ENCODE measurements at regions not wholly inside any gene's neighbourhood (a gene's known extent, or its start where the extent isn't known, plus 50 kb on each side); places are given as distances from the start of the nearest gene placed in this dataset.
A peak's percentile ranks its signal among the peaks of the same experiment; 100 is the strongest.
"Not testable (repeated sequence)": the region's sequence is repeated elsewhere in the genome, so short reads cannot be mapped to it uniquely, and the experiment has no call there.

GRCh38 chr15:96869122-96869521, 538.6 kb downstream of the NR2F2 start:
- no peak for DNase-seq (ENCODE audit: low read depth, low spot score)
- in situ Hi-C loops (cut with HindIII; ENCODE audit: low pct_unique_long_range_greater_than_20kb, low sequenced_read_pairs), result no loop called here

DNA sequence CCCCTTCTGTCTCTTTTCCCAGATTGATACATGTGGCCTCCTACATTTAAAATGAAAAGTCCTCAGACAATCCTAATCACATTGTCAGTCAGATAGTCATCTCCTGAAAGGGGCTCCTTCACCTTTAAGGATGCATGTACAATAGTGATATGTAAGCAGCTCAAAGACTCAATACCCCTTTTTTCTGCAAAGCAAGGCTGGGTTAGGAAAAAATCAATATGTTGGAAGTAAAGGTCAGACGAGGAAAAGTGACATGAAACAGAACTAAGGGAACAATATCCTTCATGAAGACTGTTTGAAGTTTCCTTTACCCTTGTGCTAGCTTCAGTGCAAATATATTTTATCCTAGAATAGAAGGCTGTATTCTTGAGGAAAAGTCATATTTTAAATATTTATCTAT, 539.3 kb downstream of the NR2F2 start:
- in situ Hi-C loops (cut with HindIII; ENCODE audit: low pct_unique_long_range_greater_than_20kb, low sequenced_read_pairs), result no loop called here

GRCh38 chr15:96870580-96870979, 540.1 kb downstream of the NR2F2 start:
- no peak for DNase-seq (ENCODE audit: low read depth, low spot score)
- in situ Hi-C loops (cut with HindIII; ENCODE audit: low pct_unique_long_range_greater_than_20kb, low sequenced_read_pairs), result no loop called here

More for the DNA sequence above, 539.3 kb downstream of the NR2F2 start:
- no peak for DNase-seq (ENCODE audit: low read depth, low spot score)

DNA sequence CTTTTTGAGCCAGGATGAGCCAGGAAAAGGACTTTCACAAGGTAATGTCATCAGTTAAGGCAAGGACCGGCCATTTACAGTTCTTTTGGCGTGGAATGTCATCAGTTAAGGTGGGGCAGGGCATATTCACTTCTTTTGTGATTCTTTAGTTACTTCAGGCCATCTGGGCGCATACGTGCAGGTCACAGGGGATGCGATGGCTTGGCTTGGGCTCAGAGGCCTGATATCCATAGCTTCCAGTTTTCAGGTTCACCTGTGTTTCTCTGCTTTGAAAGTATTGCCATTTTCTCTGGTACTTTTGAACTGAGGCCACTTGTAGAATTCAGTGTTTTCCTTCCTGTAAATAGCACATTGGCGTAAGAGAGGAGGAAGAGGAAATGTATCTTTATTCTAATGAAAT, 546.9 kb downstream of the NR2F2 start:
- in situ Hi-C loops (cut with HindIII; ENCODE audit: low pct_unique_long_range_greater_than_20kb, low sequenced_read_pairs); DNase-seq (ENCODE audit: low read depth, low spot score): not testable (repeated sequence)

- in situ Hi-C loops (cut with HindIII; ENCODE audit: low pct_unique_long_range_greater_than_20kb, low sequenced_read_pairs), result no loop called here
- no peak for DNase-seq (ENCODE audit: low read depth, low spot score)
Observed at GRCh38 chr15:96878129-96878528, 547.6 kb downstream of the NR2F2 start.

- DNase-seq (ENCODE audit: low read depth, low spot score), result no peak
- in situ Hi-C loops (cut with HindIII; ENCODE audit: low pct_unique_long_range_greater_than_20kb, low sequenced_read_pairs), result no loop called here
Observed at GRCh38 chr15:96882121-96882772, 551.7 kb downstream of the NR2F2 start.

GRCh38 chr15:96887730-96888129, 557.2 kb downstream of the NR2F2 start:
- DNase-seq (ENCODE audit: low read depth, low spot score), result no peak
- in situ Hi-C loops (cut with HindIII; ENCODE audit: low pct_unique_long_range_greater_than_20kb, low sequenced_read_pairs), result no loop called here

GRCh38 chr15:96888764-96889163, 558.3 kb downstream of the NR2F2 start:
- DNase-seq (ENCODE audit: low read depth, low spot score), result no peak
- in situ Hi-C loops (cut with HindIII; ENCODE audit: low pct_unique_long_range_greater_than_20kb, low sequenced_read_pairs), result no loop called here

DNA sequence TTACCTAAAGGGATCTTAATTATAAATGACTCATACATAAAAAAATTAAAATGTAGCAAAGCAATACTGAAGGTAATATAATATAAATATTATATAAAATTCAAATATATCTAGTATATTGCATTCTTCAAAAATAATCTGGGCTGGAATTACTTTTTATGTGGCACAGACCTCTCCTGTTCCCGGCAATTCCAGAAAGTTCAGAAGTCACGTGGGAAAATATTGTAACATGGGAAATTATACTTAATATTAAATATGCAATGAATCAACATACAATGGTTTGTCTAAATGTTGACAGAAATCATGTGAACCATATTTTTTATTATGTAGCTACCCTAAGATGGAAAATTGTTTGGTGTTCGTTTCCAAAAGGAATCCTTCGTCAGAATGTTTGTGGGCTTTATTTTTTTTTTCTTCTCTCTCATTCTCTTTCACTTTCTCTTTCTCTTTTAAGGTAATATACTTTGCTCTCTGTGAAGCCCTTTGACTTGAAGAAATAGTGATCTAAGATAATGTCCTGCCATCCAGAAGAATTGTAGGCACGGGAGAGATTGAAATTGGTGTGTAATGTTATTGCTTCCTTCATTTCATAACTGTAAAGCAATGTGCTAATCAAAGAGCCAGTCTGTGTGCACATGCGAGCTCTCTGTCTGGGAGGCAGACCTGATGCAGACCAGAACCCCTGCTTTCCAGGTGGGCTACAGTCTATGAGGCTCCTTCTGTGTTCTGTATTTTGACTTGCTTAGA, 559.4 kb downstream of the NR2F2 start:
- in situ Hi-C loops (cut with HindIII; ENCODE audit: low pct_unique_long_range_greater_than_20kb, low sequenced_read_pairs), result no loop called here

GRCh38 chr15:96891046-96891445, 560.5 kb downstream of the NR2F2 start:
- in situ Hi-C loops (cut with HindIII; ENCODE audit: low pct_unique_long_range_greater_than_20kb, low sequenced_read_pairs), result no loop called here
- DNase-seq (ENCODE audit: low read depth, low spot score), result no peak

More for the DNA sequence above, 559.4 kb downstream of the NR2F2 start:
- DNase-seq (ENCODE audit: low read depth, low spot score), result peak; percentile 22

GRCh38 chr15:96893159-96893906, 562.8 kb downstream of the NR2F2 start:
- DNase-seq (ENCODE audit: low read depth, low spot score), result peak; percentile 75
- in situ Hi-C loops (cut with HindIII; ENCODE audit: low pct_unique_long_range_greater_than_20kb, low sequenced_read_pairs), result no loop called here

DNA sequence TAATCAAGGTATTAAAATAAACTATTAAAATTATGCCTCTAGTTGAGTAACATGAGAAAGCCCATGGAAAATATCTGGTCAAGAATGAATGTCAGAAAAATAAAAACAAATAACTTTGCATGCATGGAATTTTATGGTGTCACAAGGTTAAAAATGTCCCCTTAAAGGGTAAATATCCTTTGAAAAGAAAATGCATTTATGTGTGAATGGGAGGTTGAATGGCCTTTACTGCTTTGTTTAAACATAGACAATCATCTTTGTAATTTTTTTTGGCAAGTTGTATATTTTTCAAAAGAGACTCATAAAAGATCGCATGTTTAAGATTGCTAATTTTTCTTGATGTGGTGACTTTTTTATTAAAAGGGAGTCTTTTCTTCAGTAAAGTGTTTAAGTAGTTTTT, 564.2 kb downstream of the NR2F2 start:
- DNase-seq (ENCODE audit: low read depth, low spot score), result no peak
- in situ Hi-C loops (cut with HindIII; ENCODE audit: low pct_unique_long_range_greater_than_20kb, low sequenced_read_pairs), result no loop called here

GRCh38 chr15:96896766-96897165, 566.3 kb downstream of the NR2F2 start:
- in situ Hi-C loops (cut with HindIII; ENCODE audit: low pct_unique_long_range_greater_than_20kb, low sequenced_read_pairs), result no loop called here
- DNase-seq (ENCODE audit: low read depth, low spot score), result no peak

GRCh38 chr15:96914081-96914480, 583.6 kb downstream of the NR2F2 start:
- in situ Hi-C loops (cut with HindIII; ENCODE audit: low pct_unique_long_range_greater_than_20kb, low sequenced_read_pairs), result no loop called here

DNA sequence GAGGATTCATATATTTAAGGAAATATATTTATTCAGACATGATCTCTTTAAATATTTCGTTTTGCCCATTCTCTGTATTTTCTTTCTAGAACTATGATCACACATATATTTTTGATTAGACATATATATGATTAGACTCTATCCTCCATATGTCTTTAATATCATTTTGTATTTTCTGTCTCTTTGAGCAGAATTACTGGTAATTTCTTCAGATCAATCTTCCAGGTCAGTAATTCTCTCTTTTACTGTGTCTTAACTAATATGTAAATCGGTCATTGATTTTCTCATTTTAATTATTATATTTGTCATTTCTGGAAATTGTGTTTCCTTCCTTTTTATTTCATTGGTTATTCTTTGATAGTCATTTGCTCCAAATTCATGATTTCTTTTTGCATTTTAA, 586.2 kb downstream of the NR2F2 start:
- in situ Hi-C loops (cut with HindIII; ENCODE audit: low pct_unique_long_range_greater_than_20kb, low sequenced_read_pairs), result no loop called here
- DNase-seq (ENCODE audit: low read depth, low spot score), result no peak

More at GRCh38 chr15:96914081-96914480, 583.6 kb downstream of the NR2F2 start:
- no peak for DNase-seq (ENCODE audit: low read depth, low spot score)

DNA sequence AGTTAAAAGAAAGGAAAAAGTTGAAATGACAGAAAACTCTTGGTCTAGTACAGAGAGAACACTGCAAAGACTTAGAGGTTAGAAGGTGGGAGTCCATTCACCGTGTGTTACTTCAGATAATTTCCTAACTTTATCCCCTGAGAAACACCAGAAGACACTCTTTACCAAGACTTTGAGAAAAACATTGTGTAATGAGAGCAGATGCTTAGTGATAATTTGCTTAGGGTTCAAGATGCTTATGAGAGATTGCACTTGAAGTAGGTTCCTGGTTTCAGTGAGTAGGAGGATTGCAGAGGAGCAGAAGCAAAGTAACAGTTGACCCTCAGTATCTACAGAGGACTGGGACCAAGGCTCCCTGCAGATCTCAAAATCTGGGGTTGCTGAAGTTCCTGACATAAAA, 594.1 kb downstream of the NR2F2 start:
- in situ Hi-C loops (cut with HindIII; ENCODE audit: low pct_unique_long_range_greater_than_20kb, low sequenced_read_pairs), result no loop called here
- DNase-seq (ENCODE audit: low read depth, low spot score), result no peak

DNA sequence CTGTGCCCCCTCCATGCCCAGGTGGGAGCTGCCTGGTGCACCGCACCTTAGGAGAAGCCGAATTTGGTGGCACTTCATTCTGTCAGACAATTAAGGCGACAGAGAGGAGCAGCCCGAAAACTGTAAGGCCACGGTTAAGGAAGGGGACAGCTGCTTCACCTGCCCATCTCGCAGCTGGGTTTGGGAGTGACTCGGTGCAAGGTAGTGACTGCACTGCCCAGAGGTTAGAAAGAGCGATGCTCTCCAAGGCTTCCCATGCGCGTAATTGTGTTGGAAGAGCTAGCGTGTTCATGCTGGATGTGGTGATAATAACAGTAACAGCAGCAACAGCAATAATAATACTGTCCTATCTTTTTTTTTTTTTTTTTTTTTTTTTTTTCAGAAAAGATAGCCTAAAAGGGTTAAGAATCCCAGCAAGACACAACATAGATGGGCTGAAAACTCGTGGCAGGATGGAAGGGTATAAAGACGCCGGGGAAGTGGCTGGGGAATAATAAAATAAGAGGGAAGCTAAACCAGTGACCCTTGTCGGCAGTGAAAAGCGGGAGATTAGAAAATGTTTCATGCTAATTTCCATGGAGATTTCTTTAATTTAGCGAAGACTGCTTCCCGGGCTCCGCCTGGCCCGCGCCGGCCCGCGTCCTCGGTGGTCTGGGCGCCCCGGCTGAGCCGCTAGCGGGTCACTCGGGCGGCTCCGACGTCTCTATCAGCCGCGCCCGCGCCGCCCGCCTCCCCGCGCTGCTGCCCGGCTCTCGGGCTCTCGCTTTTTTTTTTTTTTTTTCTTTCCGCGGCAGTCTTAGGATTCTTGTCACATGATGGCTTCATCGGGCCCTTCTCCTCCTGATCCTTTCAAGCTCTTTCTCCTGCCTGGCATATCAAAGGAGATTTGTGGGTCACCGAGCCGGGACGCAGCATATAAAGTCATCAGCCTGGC, 617.1 kb downstream of the NR2F2 start:
- peak; percentile 1 for DNase-seq (ENCODE audit: low read depth, low spot score)

GRCh38 chr15:96948981-96949380, 618.5 kb downstream of the NR2F2 start:
- no peak for DNase-seq (ENCODE audit: low read depth, low spot score)
- in situ Hi-C loops (cut with HindIII; ENCODE audit: low pct_unique_long_range_greater_than_20kb, low sequenced_read_pairs), result no loop called here

More for the DNA sequence above, 617.1 kb downstream of the NR2F2 start:
- in situ Hi-C loops (cut with HindIII; ENCODE audit: low pct_unique_long_range_greater_than_20kb, low sequenced_read_pairs), result no loop called here

All from SK-MEL-5 (cell line).